ENCODE measurements at regions not wholly inside any gene's neighbourhood (a gene's known extent, or its start where the extent isn't known, plus 50 kb on each side); places are given as distances from the start of the nearest gene placed in this dataset.

- DNase-seq = no peak
Observed at GRCh38 chr10:36612436-36612835, 513.0 kb upstream of the ANKRD30A start.

- DNase-seq = no peak
Observed at GRCh38 chr10:36608866-36609265, 516.5 kb upstream of the ANKRD30A start.

- DNase-seq = no peak
Observed at GRCh38 chr10:36608251-36608650, 517.1 kb upstream of the ANKRD30A start.

GRCh38 chr10:36606234-36606839 is 519.1 kb upstream of the ANKRD30A start:
- no peak for DNase-seq

DNA sequence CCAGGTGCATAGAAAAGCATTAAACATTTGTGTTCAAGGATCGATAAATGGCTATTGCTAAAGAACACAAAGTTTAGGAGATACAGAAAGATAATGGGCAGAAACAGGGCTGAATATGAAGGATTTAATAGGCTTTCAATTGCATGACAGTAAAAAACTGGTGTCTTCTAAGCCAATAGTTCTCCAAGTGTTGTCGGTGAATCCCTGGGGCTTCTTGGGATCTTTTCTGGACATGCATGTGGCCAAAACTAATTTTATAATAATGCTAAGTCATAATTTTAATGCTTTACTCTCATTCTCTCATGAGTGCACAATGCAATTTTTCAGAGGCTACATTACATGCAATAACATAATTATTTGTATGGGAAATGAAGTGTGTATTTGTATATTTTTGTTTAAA is 521.1 kb upstream of the ANKRD30A start:
- DNase-seq = no peak

GRCh38 chr10:36603688-36604087 is 521.7 kb upstream of the ANKRD30A start:
- no peak for DNase-seq

DNA sequence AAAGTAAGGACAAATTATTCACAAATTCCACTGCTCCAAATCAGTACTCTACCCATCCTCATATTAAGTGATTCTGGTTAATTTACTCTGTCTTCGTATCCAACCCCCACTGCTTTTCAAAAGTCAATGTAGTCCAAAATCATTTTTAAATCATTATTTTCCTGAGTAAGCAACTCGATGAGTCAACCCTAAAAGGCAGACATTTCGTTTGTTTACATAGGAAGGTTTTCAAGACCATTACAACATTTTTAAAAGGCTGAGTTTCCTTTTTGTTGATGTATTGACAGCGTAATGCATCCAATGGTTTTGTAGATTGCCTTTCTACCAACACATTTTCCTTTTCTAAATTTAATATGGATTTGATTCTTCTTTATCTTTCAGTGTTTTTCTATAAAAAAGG is 523.0 kb upstream of the ANKRD30A start:
- DNase-seq = no peak

DNA sequence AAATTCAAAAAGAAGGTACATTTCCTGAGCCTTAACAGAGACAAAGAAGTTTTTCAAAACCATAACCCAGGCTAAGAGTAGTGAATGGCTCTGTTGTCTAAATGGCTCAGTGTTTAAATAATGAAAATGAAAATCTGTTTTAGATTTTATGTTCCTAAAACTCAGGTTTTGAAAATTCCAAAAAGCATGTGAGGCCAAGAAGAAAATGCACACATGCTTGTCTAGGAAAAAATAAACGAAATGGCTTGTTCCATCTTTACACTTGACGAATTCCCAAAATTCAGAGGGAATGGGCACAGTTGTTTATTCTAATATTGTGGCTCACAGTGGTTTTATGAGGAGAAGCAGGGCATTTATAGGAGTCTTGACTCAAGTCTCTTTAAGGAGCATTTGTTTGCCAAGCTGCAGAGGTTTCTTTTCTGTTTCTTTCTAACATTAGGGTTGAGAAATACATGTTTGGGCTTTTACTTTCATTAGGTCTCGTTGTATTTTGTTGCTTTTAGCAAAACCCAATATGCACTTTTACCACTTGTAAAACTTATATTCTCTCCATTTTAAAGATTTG is 527.6 kb upstream of the ANKRD30A start:
- no peak for DNase-seq

DNA sequence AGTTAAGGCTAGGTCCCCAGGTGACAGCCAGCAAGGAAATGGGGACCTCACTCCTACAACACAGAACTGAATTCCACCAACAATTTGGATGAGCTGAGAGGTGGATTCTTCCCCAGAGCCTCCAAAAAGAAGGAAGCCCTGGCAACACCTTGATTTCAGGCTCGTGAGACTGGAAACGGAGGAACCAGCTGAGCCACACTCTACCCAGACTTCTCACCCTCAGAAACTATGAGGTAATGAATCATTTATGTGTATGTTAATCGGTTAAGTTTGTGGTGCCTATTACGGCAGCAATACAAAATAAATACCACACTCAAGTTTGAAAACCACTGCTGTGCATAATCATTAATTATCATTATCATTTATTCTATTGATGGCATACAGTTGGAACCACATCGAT is 532.4 kb upstream of the ANKRD30A start:
- DNase-seq = no peak

DNA sequence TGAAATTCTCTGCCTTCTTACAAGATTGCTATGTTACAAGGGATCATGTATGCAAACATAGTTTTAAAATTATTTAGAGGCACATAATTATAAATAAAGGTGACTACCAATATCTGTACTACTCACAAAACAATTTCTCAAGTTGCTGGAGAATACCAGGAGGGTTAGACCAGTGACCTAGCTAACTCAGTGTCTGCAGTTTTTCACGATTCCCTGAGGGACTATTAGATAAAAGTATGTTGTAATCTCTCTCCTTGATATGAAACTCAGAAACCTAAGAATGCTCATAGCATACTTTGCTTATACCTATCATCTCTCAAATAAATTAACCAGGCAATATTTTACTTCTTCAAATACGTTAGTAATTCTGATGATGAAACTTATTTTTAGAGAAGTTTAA is 534.0 kb upstream of the ANKRD30A start:
- DNase-seq = no peak

GRCh38 chr10:36583690-36584089 is 541.7 kb upstream of the ANKRD30A start:
- no peak for DNase-seq

- DNase-seq = no peak
Observed at GRCh38 chr10:36581237-36581636, 544.2 kb upstream of the ANKRD30A start.

DNA sequence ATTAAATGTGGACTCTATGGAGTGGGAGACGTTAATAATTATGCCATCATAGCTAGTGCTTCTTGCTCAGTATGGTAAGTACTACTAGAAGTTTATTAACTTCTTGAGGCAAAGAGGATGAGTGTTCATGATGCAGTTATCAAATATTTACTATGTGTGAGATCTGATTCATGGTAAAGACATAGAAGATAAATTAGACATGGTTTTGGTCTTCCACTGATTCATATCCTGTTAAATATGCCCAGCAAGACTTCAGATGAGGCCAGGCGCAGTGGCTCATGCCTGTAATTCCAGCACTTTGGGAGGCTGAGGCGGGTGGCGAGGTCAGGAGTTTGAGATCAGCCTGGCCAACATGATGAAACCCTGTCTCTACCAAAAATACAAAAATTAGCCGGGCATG is 547.1 kb upstream of the ANKRD30A start:
- no peak for DNase-seq

GRCh38 chr10:36577126-36577525 is 548.3 kb upstream of the ANKRD30A start:
- no peak for DNase-seq

DNA sequence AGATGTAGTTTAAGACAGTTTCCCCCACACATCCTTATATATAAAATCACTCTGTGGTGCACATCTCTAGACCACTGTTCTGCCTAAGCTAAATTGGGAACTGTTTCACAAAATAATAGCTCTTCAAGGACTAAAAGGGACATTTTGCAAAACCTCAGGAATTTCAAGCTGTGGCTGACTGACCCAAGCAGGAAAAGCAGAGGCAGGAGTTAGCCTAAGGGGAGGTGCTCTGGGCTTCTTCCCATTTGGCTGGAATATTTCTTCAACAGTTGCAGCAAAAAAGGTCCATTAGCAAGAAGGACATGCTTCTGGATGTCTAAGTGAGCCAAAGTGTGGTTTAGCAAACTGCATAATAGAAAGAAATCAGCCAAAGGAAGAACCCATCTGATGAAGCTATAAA is 551.2 kb upstream of the ANKRD30A start:
- DNase-seq = no peak

DNA sequence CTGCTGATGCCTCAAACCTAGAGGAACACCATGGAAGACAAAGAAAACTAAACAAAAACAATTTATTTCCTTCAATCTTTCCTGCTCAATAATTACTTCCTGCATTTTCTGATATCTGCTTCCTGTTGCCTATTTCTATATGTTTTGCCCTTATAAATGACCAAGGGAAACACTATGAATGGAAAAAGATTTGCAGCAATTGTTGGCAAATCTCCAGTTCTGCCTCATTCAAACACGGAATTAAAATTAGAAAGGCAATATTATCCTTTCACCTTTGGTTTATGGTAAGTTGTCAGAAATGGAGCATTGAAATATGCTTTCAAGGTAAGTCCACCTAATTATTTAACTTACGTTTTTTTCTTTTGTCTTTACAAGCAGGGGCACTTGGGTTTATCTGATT is 552.2 kb upstream of the ANKRD30A start:
- no peak for DNase-seq

DNA sequence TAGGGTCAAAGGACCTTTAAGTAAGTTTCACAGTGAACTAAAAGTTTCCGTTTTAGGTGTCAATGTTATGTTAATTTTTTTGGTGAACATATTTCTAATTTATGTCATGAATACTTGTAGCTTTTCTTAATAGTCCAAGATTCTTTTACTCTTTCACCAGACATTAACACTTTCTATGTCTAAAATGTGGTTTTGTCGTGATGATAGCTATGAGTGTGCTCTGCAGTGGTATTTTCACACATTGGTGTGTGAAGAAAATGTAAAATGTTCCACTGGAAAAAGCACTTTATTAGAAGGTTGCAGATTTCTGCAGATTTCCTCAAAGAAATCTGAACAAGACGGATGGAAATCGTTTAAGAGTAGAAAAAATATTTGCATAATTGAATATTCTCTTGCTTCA is 561.0 kb upstream of the ANKRD30A start:
- no peak for DNase-seq

GRCh38 chr10:36559412-36560400 is 565.7 kb upstream of the ANKRD30A start:
- no peak for DNase-seq

- no peak for DNase-seq
Observed at GRCh38 chr10:36556468-36556867, 568.9 kb upstream of the ANKRD30A start.

- DNase-seq = no peak
Observed at GRCh38 chr10:36555036-36555435, 570.4 kb upstream of the ANKRD30A start.

DNA sequence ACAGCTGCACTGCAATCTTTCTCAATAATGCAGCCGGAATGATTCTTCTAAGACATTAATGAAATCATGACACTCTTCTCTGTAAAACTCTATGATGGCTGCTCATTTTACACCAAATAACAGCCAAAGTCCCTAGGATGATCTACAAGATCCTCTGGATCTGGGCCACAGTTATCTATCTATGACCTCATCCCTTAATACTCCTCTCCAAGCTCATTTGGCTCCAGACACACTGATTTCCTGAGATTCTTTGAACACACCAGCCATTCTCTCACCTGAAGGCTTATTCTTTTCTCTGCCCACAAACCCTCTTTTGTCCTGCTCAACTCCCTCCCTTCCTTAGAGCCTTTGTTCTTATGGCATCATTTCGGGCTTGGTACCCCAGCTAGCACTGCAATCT is 577.4 kb upstream of the ANKRD30A start:
- DNase-seq = no peak

DNA sequence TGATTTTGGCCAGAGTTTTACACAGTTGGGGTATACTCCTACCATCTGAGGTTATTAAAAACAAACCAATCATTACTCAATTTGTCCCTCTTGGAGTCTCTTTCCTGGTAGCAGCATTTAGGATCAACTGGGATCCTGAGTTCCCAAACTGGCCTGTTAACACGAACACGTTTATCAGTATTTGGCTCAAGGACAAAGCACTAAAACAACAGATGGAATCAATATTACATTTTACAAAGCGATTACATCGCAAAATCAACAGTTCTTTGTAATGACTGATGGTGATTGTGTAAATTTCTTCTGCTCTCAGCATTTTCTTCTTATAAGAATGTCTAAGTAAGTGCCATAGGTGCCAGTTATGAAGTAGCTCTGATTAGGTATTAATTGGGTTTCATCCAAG is 582.9 kb upstream of the ANKRD30A start:
- DNase-seq = no peak

- no peak for DNase-seq
Observed at GRCh38 chr10:36540611-36541010, 584.8 kb upstream of the ANKRD30A start.

GRCh38 chr10:36538953-36539586 is 586.3 kb upstream of the ANKRD30A start:
- DNase-seq = no peak
